Breast epithelium (tissue), 3 donors: ENCODE measurements at regions not wholly inside any gene's neighbourhood (a gene's known extent, or its start where the extent isn't known, plus 50 kb on each side); places are given as distances from the start of the nearest gene placed in this dataset.

Source experiments
- CTCF ChIP-seq, 3 donors: fragments of 450-650 bp; IDR thresholded peaks; one replicate each; pipeline ENCODE4 v1.5.1; 2016 to 2017; ENCODE audit warnings: antibody characterized with exemption in 3 of 3, mild to moderate bottlenecking in 3 of 3, moderate library complexity in 3 of 3
- POLR2A ChIP-seq: fragments of 450-650 bp; IDR thresholded peaks from one replicate; pipeline ENCODE4 v1.6.1; 2016; ENCODE audit warnings: antibody characterized with exemption, mild to moderate bottlenecking, moderate library complexity
- POLR2AphosphoS5 ChIP-seq, 3 donors: sonication (generic); formaldehyde crosslinking; IDR thresholded peaks; one replicate each; pipeline ENCODE4 v1.6.1; 2017; ENCODE audit warnings: antibody characterized with exemption in 3 of 3

GRCh38 chr6:145506565-145506964 lies 228.8 kb downstream of the EPM2A start:
- TF ChIP-seq CTCF (IDR thresholded peaks at IDR 0.05): no peak
- TF ChIP-seq POLR2A: no peak
- no peak for TF ChIP-seq POLR2AphosphoS5 (IDR thresholded peaks at IDR 0.05)
